ENCODE measurements at regions not wholly inside any gene's neighbourhood (a gene's known extent, or its start where the extent isn't known, plus 50 kb on each side); places are given as distances from the start of the nearest gene placed in this dataset.
"Not testable (repeated sequence)": the region's sequence is repeated elsewhere in the genome, so short reads cannot be mapped to it uniquely, and the experiment has no call there.

DNA sequence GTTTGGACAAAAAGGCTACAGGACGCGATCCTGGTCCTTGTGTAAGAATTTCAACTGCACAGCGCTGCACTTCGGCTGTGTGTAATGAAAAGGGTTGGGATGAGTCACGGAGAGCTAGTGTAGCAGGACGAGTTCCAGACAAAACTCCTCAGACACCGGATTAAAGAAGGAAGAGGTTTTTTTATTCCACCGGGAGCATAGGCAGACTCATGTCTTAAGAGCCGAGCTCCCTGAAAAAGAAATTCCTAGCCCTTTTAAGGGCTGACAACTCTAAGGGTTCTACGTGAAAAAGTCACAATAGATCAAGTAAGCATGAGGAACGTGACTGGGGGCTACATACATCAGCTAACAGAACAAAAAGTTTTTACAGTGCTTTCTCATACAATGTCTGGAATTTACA, 54.8 kb upstream of the FAM90A1 start:
- not testable (repeated sequence) for H3K4me1 ChIP-seq; H3K36me3 ChIP-seq; H3K9ac ChIP-seq; H3K27ac ChIP-seq; H4K20me1 ChIP-seq; H3K27me3 ChIP-seq; H3K9me3 ChIP-seq (replicated peaks in 1 of 11); H3K4me2 ChIP-seq; H3K4me3 ChIP-seq

DNA sequence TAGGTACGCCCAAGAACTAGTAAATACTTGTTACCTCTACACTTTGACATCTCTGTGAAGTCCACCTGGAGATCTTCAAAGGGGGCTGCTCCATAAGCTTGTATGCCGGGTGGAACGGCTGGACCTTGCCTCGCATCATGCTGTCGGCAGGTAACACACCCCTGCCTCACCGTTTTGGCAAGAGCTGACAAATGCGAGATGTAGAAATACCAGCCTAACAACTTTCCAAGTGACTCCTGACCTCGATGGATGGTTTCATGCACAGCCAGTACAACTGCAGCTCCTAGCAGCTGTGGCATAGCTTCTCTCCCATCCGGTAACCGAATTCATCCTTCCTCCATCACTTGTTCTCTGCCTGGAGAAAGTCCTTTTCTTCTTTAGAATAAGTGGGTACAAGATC, 58.3 kb upstream of the FAM90A1 start:
- not testable (repeated sequence) for H3K9ac ChIP-seq; H3K9me3 ChIP-seq (replicated peaks in 1 of 11); H4K20me1 ChIP-seq; H3K4me3 ChIP-seq; H3K27me3 ChIP-seq; H3K36me3 ChIP-seq; H3K4me2 ChIP-seq; H3K27ac ChIP-seq; H3K4me1 ChIP-seq

DNA sequence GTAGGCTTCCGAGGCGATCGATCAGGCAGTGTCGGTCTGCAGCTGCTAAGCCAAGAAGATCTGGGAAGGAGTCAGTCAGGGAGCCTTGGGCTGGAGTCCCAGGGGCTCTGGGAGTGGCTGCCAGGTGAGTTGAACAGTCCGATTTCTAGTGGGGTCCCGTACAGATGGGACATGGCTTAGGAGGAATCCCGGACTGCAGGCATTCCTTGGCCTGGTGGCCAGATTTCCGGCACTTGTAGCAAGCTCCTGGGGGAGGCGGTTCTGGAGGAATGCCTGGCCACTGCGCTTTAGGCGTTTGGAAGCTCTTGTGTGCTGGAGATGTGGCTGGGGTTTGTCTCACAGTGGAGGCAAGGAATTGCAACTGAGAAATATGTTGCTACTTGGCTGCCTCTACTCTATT, 64.3 kb upstream of the FAM90A1 start:
- not testable (repeated sequence) for H3K4me1 ChIP-seq; H3K9me3 ChIP-seq (replicated peaks in 1 of 11); H3K4me2 ChIP-seq; H3K4me3 ChIP-seq; H3K27me3 ChIP-seq; H4K20me1 ChIP-seq; H3K27ac ChIP-seq; H3K9ac ChIP-seq; H3K36me3 ChIP-seq

DNA sequence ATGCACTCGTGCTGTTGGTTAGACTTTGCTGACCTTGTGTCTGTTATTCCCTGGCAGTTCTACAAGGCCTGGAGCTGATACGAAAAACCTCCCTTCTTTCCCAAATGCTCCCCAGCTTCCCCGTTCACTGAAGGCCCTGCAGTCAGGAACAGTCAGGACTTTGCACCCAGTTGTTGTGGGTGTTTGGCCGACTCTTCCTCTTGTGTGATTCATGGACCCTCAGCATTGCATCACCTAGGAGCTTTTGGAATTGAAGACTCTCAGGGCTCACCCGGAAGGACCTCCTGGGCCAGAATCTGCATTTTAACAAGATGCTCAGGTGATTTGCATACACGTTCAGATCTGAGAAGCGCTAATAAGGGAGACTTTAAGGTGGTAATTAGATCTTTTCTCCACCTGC, 67.2 kb upstream of the FAM90A1 start:
- H4K20me1 ChIP-seq; H3K4me3 ChIP-seq; H3K36me3 ChIP-seq; H3K4me1 ChIP-seq; H3K27ac ChIP-seq; H3K9ac ChIP-seq; H3K4me2 ChIP-seq; H3K27me3 ChIP-seq; H3K9me3 ChIP-seq (replicated peaks in 1 of 11): not testable (repeated sequence)

GRCh38 chr12:8308611-8309010, 81.2 kb upstream of the FAM90A1 start:
- not testable (repeated sequence) for H3K9me3 ChIP-seq (replicated peaks in 1 of 11); H3K4me3 ChIP-seq; H3K27ac ChIP-seq; H3K27me3 ChIP-seq; H4K20me1 ChIP-seq; H3K36me3 ChIP-seq; H3K9ac ChIP-seq; H3K4me2 ChIP-seq; H3K4me1 ChIP-seq

DNA sequence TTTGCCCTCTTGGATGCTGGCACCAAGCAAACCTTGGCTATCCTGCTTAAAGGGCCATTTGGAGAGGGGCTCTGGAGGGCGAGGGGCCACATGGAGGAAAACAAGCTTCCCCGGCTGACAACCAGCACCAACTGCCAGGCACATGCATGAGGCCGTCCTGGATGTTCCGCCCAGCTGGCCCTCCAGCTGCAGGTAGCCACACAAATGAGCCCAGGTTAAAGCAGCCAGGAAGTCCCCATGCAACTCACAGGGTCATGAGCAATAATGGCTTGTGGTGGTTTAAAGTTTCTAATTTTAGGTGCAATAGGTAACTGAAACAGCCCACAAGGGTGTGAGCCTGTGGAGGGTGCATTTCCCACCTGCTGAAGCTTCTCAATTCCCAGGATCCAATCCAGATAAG, 88.6 kb upstream of the FAM90A1 start:
- not testable (repeated sequence) for H3K36me3 ChIP-seq; H3K27ac ChIP-seq; H3K9me3 ChIP-seq (replicated peaks in 1 of 11); H3K27me3 ChIP-seq; H3K4me2 ChIP-seq; H3K4me3 ChIP-seq; H3K9ac ChIP-seq; H4K20me1 ChIP-seq
- peaks cover 14 to 27% (median 19%) of the 10 kb centered on the region in 10 experiments for H3K4me1 ChIP-seq

DNA sequence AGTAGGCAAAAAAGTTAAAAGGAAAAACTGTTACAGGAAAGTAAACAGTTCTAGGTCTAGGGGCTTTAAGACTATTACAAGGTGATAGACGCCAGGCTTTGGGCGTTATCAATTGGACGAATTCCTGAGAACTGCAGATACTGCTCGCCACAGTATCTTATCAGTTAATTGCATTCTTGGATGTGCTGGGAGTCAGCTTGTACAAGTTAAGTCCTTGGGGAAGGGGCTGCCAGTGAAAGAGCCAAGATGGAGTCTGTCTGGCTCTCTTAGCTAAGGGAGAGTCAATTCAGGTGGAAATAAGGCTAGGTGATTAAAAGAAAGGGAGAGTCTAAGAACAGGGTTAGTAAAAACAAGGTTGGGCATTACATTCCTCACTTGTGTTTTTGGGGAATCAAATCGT, 90.3 kb upstream of the FAM90A1 start:
- not testable (repeated sequence) for H3K36me3 ChIP-seq; H3K4me3 ChIP-seq; H3K4me2 ChIP-seq; H3K9me3 ChIP-seq (replicated peaks in 1 of 11); H4K20me1 ChIP-seq; H3K27ac ChIP-seq; H3K9ac ChIP-seq; H3K27me3 ChIP-seq
- H3K4me1 ChIP-seq: peaks cover 19 to 31% (median 22%) of the 10 kb centered on the region in 10 experiments

DNA sequence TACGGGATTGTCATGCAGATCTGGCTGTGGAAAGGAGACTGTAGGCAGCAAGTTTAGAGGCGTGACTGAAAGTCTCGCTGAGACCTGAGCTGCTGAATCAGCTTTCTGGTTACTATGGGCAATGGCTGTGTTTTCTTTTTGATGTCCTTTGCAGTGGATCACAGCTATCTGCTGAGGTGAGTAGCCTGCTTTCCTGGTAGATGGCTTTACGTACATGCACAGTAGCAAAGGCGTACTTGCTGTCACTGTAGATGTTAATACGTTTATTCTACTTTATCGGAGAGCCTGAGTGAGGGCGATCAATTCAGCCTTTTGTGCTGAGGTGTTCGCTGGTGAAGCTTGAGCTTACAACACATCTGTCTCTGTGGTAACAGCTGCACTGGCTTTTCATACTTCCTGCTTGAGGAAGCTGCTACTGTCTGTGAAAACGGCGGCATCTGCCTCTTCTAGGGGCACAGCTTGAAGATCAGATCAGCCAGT, 92.9 kb upstream of the FAM90A1 start:
- peak overlapping the region; percentile 57 to 89 (median 78) for H3K4me2 ChIP-seq
- H3K36me3 ChIP-seq; H3K27me3 ChIP-seq; H4K20me1 ChIP-seq; H3K9me3 ChIP-seq (replicated peaks in 1 of 11): not testable (repeated sequence)
- H3K9ac ChIP-seq: peak overlapping the region; percentile 40 to 74 (median 60); a peak in 20 of 22 replicates
- H3K4me3 ChIP-seq: peak overlapping the region in 6 of 10 experiments; percentile 13 to 49 (median 30); a peak in 7 of 20 replicates
- H3K27ac ChIP-seq: peak overlapping the region; percentile 25 to 85 (median 70); a peak in 21 of 22 replicates
- H3K4me1 ChIP-seq: peaks cover 19 to 26% (median 22%) of the 10 kb centered on the region in 10 experiments

- not testable (repeated sequence) for H3K9me3 ChIP-seq (replicated peaks in 1 of 11); H3K27me3 ChIP-seq; H3K36me3 ChIP-seq; H4K20me1 ChIP-seq
- peak overlapping the region in 4 of 10 experiments; percentile 1 to 25 (median 8); a peak in 3 of 20 replicates for H3K4me3 ChIP-seq
- peaks cover 19 to 26% (median 22%) of the 10 kb centered on the region in 10 experiments for H3K4me1 ChIP-seq
- H3K27ac ChIP-seq: peak overlapping the region; percentile 25 to 85 (median 70); a peak in 21 of 22 replicates
- H3K4me2 ChIP-seq: peak overlapping the region; percentile 57 to 89 (median 78)
- peak overlapping the region in 10 of 11 experiments; percentile 15 to 74 (median 64); a peak in 18 of 22 replicates for H3K9ac ChIP-seq
Measured at GRCh38 chr12:8320791-8321370, 93.5 kb upstream of the FAM90A1 start.

DNA sequence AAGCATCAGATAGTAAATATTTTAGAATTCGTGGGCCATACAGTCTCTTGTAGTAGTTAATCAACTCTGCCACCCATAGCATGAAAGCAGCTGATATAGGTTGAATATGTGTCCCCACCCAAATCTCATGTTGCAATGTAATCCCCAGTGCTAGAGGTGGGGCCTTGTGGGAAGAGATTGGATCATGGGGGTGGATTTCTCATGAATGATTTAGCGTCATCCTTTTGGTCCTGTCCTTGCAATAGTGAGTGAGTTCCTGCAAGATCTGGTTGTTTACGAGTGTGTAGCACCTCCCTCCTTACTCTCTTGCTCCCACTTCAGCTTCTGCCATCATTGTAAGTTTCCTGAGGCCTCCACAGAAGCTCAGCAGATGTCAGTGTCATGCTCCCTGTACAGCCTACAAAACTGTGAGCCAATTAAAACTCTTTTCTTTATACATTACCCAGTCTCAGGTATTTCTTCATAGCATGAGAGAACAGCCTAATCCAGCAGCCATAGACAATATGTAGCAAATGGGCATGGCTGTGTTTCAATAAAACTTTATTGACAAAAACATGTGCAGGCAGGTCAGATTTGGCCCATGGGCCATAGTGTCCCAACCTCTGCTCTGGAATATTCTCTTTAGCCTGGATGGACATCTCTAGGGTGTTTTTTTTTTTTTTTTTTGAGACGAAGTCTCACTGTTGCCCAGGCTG, 97.9 kb upstream of the FAM90A1 start:
- H4K20me1 ChIP-seq, H3K4me2 ChIP-seq, H3K36me3 ChIP-seq, H3K9ac ChIP-seq, H3K4me3 ChIP-seq, H3K27me3 ChIP-seq, H3K27ac ChIP-seq: not testable (repeated sequence)
- Histone ChIP-seq H3K9me3 (replicated peaks in 1 of 11) (peaks cover 8 to 26% (median 16%) of the 10 kb centered on the region in 11 experiments; a peak in 20 of 22 replicates), H3K4me1 (peaks cover 10 to 19% (median 13%) of the 10 kb centered on the region in 10 experiments)

DNA sequence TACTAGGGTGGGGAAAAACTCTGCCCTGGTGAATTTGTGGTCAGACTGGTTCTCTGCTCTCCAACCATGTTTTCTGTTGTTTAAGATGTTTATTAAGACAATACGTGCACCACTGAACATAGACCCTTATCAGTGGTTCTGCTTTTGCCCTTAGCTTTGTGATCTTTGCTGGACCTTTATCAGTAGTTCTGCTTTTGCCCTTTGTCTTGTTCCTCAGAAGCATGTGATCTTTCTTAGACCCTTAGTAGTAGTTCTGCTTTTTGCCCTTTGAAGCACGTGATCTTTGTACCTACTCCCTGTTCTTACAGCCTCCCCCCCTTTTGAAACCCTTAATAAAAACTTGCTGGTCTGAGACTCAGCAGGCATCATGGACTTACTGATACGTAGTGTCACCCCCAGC, 101.4 kb upstream of the FAM90A1 start:
- H3K9ac ChIP-seq, H4K20me1 ChIP-seq, H3K4me1 ChIP-seq, H3K4me3 ChIP-seq, H3K36me3 ChIP-seq, H3K27me3 ChIP-seq: not testable (repeated sequence)
- Histone ChIP-seq H3K4me2 (0 out of 22 replicates have a peak overlapping the region, but pooled peaks of 1 of the 11 experiments have one; percentile 21), H3K9me3 (replicated peaks in 1 of 11) (peaks cover 8 to 26% (median 16%) of the 10 kb centered on the region in 11 experiments; a peak in 20 of 22 replicates), H3K27ac (0 out of 22 replicates have a peak overlapping the region, but pooled peaks of 2 of the 11 experiments have one; percentile 18 to 34)

DNA sequence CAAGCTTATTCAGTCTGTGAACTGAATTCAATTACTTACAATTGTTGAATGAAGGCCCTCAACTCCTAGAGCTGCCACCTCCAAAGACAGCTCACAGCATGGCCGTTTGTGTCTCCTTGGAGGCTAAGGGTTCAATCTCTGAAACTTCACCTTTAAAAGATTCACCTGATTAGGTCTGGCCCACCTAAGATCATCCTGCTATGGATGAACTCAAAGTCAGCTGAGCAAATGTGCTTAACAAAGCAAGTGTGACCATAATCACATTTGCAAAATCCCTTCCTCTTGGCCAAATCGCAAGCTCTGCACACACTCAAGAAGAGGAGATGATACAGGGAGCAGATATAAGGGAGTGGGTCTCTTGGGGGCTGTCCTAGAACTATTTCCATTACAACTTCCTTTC, 105.0 kb upstream of the FAM90A1 start:
- peaks cover 8 to 26% (median 16%) of the 10 kb centered on the region in 11 experiments; a peak in 20 of 22 replicates for H3K9me3 ChIP-seq (replicated peaks in 1 of 11)
- not testable (repeated sequence) for H3K4me3 ChIP-seq, H3K9ac ChIP-seq, H3K4me1 ChIP-seq, H3K27me3 ChIP-seq, H3K36me3 ChIP-seq, H3K27ac ChIP-seq, H4K20me1 ChIP-seq, H3K4me2 ChIP-seq

GRCh38 chr12:8351073-8351472, 104.7 kb upstream of the CLEC6A start:
- H3K4me2 ChIP-seq, H3K4me3 ChIP-seq, H3K36me3 ChIP-seq, H4K20me1 ChIP-seq, H3K27me3 ChIP-seq, H3K4me1 ChIP-seq, H3K9ac ChIP-seq, H3K27ac ChIP-seq: not testable (repeated sequence)
- H3K9me3 ChIP-seq (replicated peaks in 1 of 11): peaks cover 0 to 11% (median 3%) of the 10 kb centered on the region in 11 experiments; a peak in 8 of 22 replicates

GRCh38 chr12:8354741-8355140, 101.0 kb upstream of the CLEC6A start:
- H3K4me1 ChIP-seq; H3K9ac ChIP-seq; H3K27me3 ChIP-seq; H3K9me3 ChIP-seq (replicated peaks in 1 of 11); H3K4me3 ChIP-seq; H4K20me1 ChIP-seq; H3K36me3 ChIP-seq: not testable (repeated sequence)
- H3K27ac ChIP-seq: 0 out of 22 replicates have a peak overlapping the region, but pooled peaks of 1 of the 11 experiments have one; percentile 30
- peak overlapping the region in 3 of 11 experiments; percentile 46 to 66 (median 53); a peak in 4 of 22 replicates for H3K4me2 ChIP-seq
